ENCODE measurements at regions not wholly inside any gene's neighbourhood (a gene's known extent, or its start where the extent isn't known, plus 50 kb on each side); places are given as distances from the start of the nearest gene placed in this dataset.

GRCh38 chr7:137096607-137097006 is 228.2 kb downstream of the CHRM2 start:
- in situ Hi-C loops (cut with HindIII; ENCODE audit: low sequenced_read_pairs): no loop called here
- no peak overlapping the region for H3K4me3 ChIP-seq (ENCODE audit: low read depth, low read length)
- peak; percentile 43 for DNase-seq (ENCODE audit: low read depth, low spot score)
- TF ChIP-seq CTCF (IDR thresholded peaks at IDR 0.05; ENCODE audit: low read depth, low read length): no peak

DNA sequence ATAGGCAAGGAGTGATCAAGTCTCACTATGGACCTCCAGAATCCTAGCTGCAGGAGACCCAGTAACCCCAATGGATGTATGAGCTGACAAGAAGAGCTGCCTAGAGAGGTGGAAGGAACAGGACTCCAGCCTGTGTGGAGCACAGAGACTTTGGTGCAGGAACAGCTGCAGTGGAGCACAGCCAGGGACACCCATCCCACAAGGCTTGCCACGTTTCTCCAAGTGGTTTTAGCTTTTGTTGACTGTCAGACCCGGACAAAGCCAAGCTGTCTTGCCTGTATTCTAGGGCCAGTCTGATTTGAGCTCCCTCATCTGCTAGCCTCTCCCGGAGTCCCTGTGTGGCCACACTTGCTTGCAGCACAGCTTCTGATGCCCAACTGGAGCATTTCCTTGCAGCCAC is 224.7 kb downstream of the CHRM2 start:
- no peak for DNase-seq (ENCODE audit: low read depth, low spot score)
- H3K4me3 ChIP-seq (ENCODE audit: low read depth, low read length): no peak overlapping the region
- TF ChIP-seq CTCF (IDR thresholded peaks at IDR 0.05; ENCODE audit: low read depth, low read length): no peak
- in situ Hi-C loops (cut with HindIII; ENCODE audit: low sequenced_read_pairs): no loop called here

DNA sequence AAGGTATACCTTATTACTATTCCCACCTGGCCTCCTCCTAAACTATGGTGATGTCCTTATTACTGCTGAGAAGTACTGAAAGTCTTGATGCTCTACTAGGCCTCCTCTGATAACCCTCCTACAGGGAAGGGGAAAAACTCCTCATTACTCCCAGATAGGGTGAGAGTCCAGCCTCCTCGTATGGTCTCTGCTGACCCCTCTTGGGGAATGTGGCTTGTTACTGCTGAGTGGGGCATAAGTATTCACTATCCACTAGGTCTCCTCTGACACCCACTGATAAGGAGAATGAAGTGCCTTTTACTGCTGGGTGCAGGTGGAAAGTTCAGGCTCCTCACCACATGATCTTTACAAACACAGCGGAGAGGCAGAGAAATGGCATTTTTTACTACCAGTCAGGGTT is 222.9 kb downstream of the CHRM2 start:
- peak; percentile 42 for DNase-seq (ENCODE audit: low read depth, low spot score)
- TF ChIP-seq CTCF (IDR thresholded peaks at IDR 0.05; ENCODE audit: low read depth, low read length): peak; percentile 64

GRCh38 chr7:137086896-137087295 is 218.4 kb downstream of the CHRM2 start:
- DNase-seq (ENCODE audit: low read depth, low spot score): no peak
- in situ Hi-C loops (cut with HindIII; ENCODE audit: low sequenced_read_pairs): no loop called here
- H3K4me3 ChIP-seq (ENCODE audit: low read depth, low read length): no peak overlapping the region
- TF ChIP-seq CTCF (IDR thresholded peaks at IDR 0.05; ENCODE audit: low read depth, low read length): no peak

More for the DNA sequence above, 222.9 kb downstream of the CHRM2 start:
- in situ Hi-C loops (cut with HindIII; ENCODE audit: low sequenced_read_pairs): no loop called here
- no peak overlapping the region for H3K4me3 ChIP-seq (ENCODE audit: low read depth, low read length)

DNA sequence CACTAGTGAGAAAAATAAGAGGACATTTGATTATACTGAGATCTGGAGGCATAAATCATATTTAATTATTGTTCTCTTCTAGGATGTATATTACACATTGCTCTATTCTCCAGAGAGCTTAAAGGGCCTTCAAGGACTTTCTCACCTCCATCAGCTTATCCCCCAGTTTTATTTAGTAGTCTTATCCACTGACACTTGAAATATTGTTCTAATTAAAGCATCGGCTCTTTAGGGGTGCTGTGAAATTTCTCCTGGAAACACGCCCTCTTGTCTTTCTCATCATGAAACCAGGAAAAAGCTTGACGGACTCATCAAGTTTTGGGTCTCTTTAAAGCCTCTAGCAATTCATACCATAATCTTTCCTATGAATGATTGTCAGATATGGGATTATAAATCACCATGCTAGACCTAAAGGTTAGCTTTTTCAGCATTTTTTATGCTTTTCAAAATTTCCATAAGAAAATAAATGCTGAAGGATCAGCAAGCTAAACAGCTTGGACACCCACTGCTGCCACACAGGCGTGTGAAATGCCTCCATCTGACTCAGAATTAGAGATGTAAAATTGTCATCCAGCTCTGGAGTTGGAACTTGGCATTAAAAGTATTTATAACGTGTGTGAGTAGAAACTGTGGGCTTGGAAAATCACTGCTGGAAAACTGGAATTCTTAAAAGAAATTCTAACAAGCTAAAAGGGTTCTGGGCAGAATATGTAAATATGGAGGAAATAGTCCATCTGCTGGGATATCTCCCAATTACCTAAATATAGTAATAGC is 216.3 kb downstream of the CHRM2 start:
- in situ Hi-C loops (cut with HindIII; ENCODE audit: low sequenced_read_pairs): no loop called here
- no peak for TF ChIP-seq CTCF (IDR thresholded peaks at IDR 0.05; ENCODE audit: low read depth, low read length)
- DNase-seq (ENCODE audit: low read depth, low spot score): no peak
- H3K4me3 ChIP-seq (ENCODE audit: low read depth, low read length): no peak overlapping the region

DNA sequence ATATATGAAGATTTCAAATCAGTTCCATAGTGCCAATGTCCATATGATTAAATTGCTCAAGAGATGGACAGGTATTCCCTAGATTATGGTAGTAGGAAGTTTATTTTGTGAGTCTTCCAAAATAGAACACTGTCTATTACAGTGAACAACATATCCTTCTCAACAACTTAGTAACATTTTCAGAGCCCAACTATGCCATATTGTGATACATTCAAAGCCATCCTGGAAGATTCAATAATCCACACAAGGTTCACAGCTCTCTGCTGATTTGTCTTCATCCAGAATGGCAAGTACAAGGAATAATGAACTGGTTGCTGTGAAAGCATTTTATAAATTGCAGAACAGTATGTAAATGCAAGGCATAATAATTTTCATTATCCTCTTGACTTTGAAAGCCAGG is 213.9 kb downstream of the CHRM2 start:
- DNase-seq (ENCODE audit: low read depth, low spot score): no peak
- no peak for TF ChIP-seq CTCF (IDR thresholded peaks at IDR 0.05; ENCODE audit: low read depth, low read length)
- in situ Hi-C loops (cut with HindIII; ENCODE audit: low sequenced_read_pairs): no loop called here
- H3K4me3 ChIP-seq (ENCODE audit: low read depth, low read length): no peak overlapping the region
